GM23338 (cell line): ENCODE measurements at regions not wholly inside any gene's neighbourhood (a gene's known extent, or its start where the extent isn't known, plus 50 kb on each side); places are given as distances from the start of the nearest gene placed in this dataset.

ENCODE experiments used
- ATAC-seq: fragments of 200-7000 bp; cut with Tn5 transposase; 3 replicates; pipeline ENCODE4 v1.9.1; 2020
- DNase-seq: peaks from one replicate; pipeline ENCODE4 v3.0.0-alpha.2; 2015; ENCODE audit warnings: low spot score
- H2AFZ ChIP-seq: fragments of 200-600 bp; sonication (generic); 2 replicates; pipeline ENCODE4 v1.8.0; 2016; ENCODE audit warnings: antibody characterized with exemption, mild to moderate bottlenecking, moderate library complexity
- H3F3A ChIP-seq: fragments of 200-600 bp; sonication (generic); replicated peaks from 2 replicates; pipeline ENCODE4 v1.8.0; 2017; ENCODE audit warnings: antibody characterized with exemption, mixed run types, low read depth
- H3K27ac ChIP-seq: fragments of 200-600 bp; sonication (generic); 2 replicates; pipeline ENCODE4 v1.6.1; 2016; ENCODE audit warnings: low read depth
- H3K27me3 ChIP-seq: fragments of 200-600 bp; sonication (generic); 2 replicates; pipeline ENCODE4 v1.8.0; 2016; ENCODE audit warnings: mild to moderate bottlenecking, mixed run types, moderate library complexity; ENCODE audit not compliant: insufficient read depth
- H3K36me3 ChIP-seq: fragments of 200-600 bp; sonication (generic); 2 replicates; pipeline ENCODE4 v1.8.0; 2016; ENCODE audit warnings: mild to moderate bottlenecking; ENCODE audit not compliant: insufficient read depth
- H3K4me1 ChIP-seq: fragments of 200-600 bp; sonication (generic); 2 replicates; pipeline ENCODE4 v1.8.0; 2016; ENCODE audit warnings: mild to moderate bottlenecking, moderate library complexity; ENCODE audit not compliant: insufficient read depth
- H3K4me2 ChIP-seq: fragments of 200-600 bp; sonication (generic); 2 replicates; pipeline ENCODE4 v1.7.1; 2017; ENCODE audit warnings: mixed run types
- H3K4me3 ChIP-seq: fragments of 200-600 bp; sonication (generic); 2 replicates; pipeline ENCODE4 v1.6.1; 2016; ENCODE audit warnings: mixed run types
- H3K79me2 ChIP-seq: fragments of 200-600 bp; sonication (generic); replicated peaks from 2 replicates; pipeline ENCODE4 v1.8.0; 2017; ENCODE audit warnings: mild to moderate bottlenecking; ENCODE audit not compliant: insufficient read depth
- H3K9me2 ChIP-seq: fragments of 200-600 bp; sonication (generic); 2 replicates; pipeline ENCODE4 v1.8.0; 2017; ENCODE audit not compliant: insufficient read depth
- H4K20me1 ChIP-seq: fragments of 200-600 bp; sonication (generic); replicated peaks from 2 replicates; pipeline ENCODE4 v1.8.0; 2017; ENCODE audit warnings: mild to moderate bottlenecking; ENCODE audit not compliant: insufficient read depth
- H3K27ac Mint-ChIP-seq: 2 replicates; pipeline ENCODE4 v1.8.0; 2020; ENCODE audit warnings: inconsistent platforms, mild to moderate bottlenecking, moderate library complexity, mixed read lengths
- H3K27me3 Mint-ChIP-seq: 3 replicates; pipeline ENCODE4 v1.8.0; 2022; ENCODE audit warnings: low read depth, mild to moderate bottlenecking, moderate library complexity, mixed read lengths, inconsistent platforms; ENCODE audit not compliant: insufficient read depth, poor library complexity
- H3K36me3 Mint-ChIP-seq: 3 replicates; pipeline ENCODE4 v1.8.0; 2021; ENCODE audit warnings: low read depth, mild to moderate bottlenecking, inconsistent platforms, moderate library complexity, mixed read lengths
- H3K4me1 Mint-ChIP-seq: 3 replicates; pipeline ENCODE4 v1.8.0; 2020; ENCODE audit warnings: mild to moderate bottlenecking, inconsistent platforms, mixed read lengths
- H3K4me3 Mint-ChIP-seq: 3 replicates; pipeline ENCODE4 v1.8.0; 2021; ENCODE audit warnings: moderate library complexity, mild to moderate bottlenecking, inconsistent platforms, mixed read lengths
- H3K9me3 Mint-ChIP-seq: 3 replicates; pipeline ENCODE4 v1.8.0; 2020; ENCODE audit warnings: moderate library complexity, mild to moderate bottlenecking, inconsistent platforms, mixed read lengths
- CREB1 ChIP-seq: fragments of 250-450 bp; sonication (Bioruptor Pico); IDR thresholded peaks from 2 replicates; pipeline ENCODE4 v1.5.0; 2020; ENCODE audit warnings: low read depth, mild to moderate bottlenecking, moderate library complexity
- EZH2 ChIP-seq: fragments of 200-600 bp; sonication (generic); IDR thresholded peaks from one replicate; pipeline ENCODE4 v1.8.0; 2017; ENCODE audit warnings: antibody characterized with exemption, mild to moderate bottlenecking, low read depth; ENCODE audit not compliant: unreplicated experiment
- EZH2phosphoT487 ChIP-seq: fragments of 200-600 bp; sonication (generic); IDR thresholded peaks from one replicate; pipeline ENCODE4 v1.8.1; 2018; ENCODE audit warnings: antibody characterized with exemption; ENCODE audit not compliant: unreplicated experiment
- JUNB ChIP-seq: IDR thresholded peaks from one replicate; pipeline ENCODE4 v1.6.1; 2016; ENCODE audit warnings: antibody characterized with exemption; ENCODE audit not compliant: unreplicated experiment
- NANOG ChIP-seq: IDR thresholded peaks from 2 replicates; pipeline ENCODE4 v1.6.1; 2016; ENCODE audit warnings: antibody characterized with exemption, borderline replicate concordance
- POLR2AphosphoS5 ChIP-seq: IDR thresholded peaks from 2 replicates; pipeline ENCODE4 v1.6.1; 2016; ENCODE audit warnings: antibody characterized with exemption, low read depth
- STAT1 ChIP-seq: IDR thresholded peaks from one replicate; pipeline ENCODE4 v1.6.1; 2016; ENCODE audit warnings: antibody characterized with exemption; ENCODE audit not compliant: unreplicated experiment
- ZNF114 ChIP-seq: fragments of 250-450 bp; sonication (Bioruptor Pico); IDR thresholded peaks from 2 replicates; pipeline ENCODE4 v1.5.0; 2020; ENCODE audit warnings: mild to moderate bottlenecking, moderate library complexity
- ZNF331 ChIP-seq: fragments of 250-450 bp; sonication (Bioruptor Pico); IDR thresholded peaks from 2 replicates; pipeline ENCODE4 v1.5.0; 2020; ENCODE audit warnings: low read depth, mild to moderate bottlenecking, moderate library complexity
- TF ChIP-seq, protein P1 (sequence below): IDR thresholded peaks from one replicate; pipeline ENCODE4 v1.6.1; 2018; ENCODE audit warnings: antibody characterized with exemption; ENCODE audit not compliant: unreplicated experiment
- TF ChIP-seq, protein P2 (sequence below): IDR thresholded peaks from 2 replicates; pipeline ENCODE4 v1.6.1; 2016; ENCODE audit warnings: antibody characterized with exemption
- TF ChIP-seq, protein P3 (sequence below): fragments of 250-450 bp; sonication (Bioruptor Pico); IDR thresholded peaks from 2 replicates; pipeline ENCODE4 v1.5.0; 2020; ENCODE audit warnings: mild to moderate bottlenecking, moderate library complexity
- TF ChIP-seq, protein P4 (sequence below), 2 experiments: fragments of 200-600 bp in 1 of 2; sonication (generic) in 1 of 2; conservative IDR thresholded peaks; 2 replicates each; pipeline versions ENCODE4 v1.5.1 to v1.6.1; 2016 to 2017; ENCODE audit warnings: antibody characterized with exemption in 2 of 2, low read depth in 2 of 2, mild to moderate bottlenecking in 2 of 2, moderate library complexity in 1 of 2

DNA sequence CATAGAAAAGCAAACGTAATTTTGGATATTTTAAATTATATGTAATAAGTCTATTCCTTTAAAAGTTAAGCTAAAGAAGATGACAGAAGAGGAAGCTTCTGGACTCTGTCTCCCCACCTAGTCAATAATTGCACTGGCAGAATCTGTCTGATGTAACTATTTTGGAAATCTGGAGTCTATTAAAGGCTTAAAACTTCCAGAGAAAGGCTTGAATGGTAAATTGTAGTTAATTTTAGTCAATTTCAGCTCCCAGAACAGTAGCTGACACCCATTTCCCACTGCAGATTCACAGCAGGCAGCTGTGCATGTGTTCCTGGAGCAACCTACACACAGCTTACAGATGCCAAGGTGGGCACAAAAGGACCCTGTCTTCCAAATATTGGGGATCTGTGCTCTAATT lies 304.1 kb downstream of the PCDH20 start:
- H3K4me1 Mint-ChIP-seq: no peaks in the 10 kb centered on the region
- no peak for ATAC-seq
- Histone ChIP-seq H3K4me3 (no peak overlapping the region), H3K36me3 (peaks cover 9% of the 10 kb centered on the region), H2AFZ (peak overlapping the region; percentile 78; the same call in 1 of the 2 replicates), H3K4me2 (no peak overlapping the region), H3K4me1 (no peaks in the 10 kb centered on the region), H3K27me3 (no peaks in the 10 kb centered on the region), H3K79me2 (no peaks in the 10 kb centered on the region), H3F3A (no peaks in the 10 kb centered on the region), H3K27ac (no peak overlapping the region), H4K20me1 (no peaks in the 10 kb centered on the region), H3K9me2 (peaks cover 6% of the 10 kb centered on the region; the same call in 1 of the 2 replicates)
- no peak for TF ChIP-seq ZNF331 (CRISPR knock-in tag)
- TF ChIP-seq CREB1: no peak
- TF ChIP-seq ZNF114 (CRISPR knock-in tag): no peak
- TF ChIP-seq, protein P1, sequence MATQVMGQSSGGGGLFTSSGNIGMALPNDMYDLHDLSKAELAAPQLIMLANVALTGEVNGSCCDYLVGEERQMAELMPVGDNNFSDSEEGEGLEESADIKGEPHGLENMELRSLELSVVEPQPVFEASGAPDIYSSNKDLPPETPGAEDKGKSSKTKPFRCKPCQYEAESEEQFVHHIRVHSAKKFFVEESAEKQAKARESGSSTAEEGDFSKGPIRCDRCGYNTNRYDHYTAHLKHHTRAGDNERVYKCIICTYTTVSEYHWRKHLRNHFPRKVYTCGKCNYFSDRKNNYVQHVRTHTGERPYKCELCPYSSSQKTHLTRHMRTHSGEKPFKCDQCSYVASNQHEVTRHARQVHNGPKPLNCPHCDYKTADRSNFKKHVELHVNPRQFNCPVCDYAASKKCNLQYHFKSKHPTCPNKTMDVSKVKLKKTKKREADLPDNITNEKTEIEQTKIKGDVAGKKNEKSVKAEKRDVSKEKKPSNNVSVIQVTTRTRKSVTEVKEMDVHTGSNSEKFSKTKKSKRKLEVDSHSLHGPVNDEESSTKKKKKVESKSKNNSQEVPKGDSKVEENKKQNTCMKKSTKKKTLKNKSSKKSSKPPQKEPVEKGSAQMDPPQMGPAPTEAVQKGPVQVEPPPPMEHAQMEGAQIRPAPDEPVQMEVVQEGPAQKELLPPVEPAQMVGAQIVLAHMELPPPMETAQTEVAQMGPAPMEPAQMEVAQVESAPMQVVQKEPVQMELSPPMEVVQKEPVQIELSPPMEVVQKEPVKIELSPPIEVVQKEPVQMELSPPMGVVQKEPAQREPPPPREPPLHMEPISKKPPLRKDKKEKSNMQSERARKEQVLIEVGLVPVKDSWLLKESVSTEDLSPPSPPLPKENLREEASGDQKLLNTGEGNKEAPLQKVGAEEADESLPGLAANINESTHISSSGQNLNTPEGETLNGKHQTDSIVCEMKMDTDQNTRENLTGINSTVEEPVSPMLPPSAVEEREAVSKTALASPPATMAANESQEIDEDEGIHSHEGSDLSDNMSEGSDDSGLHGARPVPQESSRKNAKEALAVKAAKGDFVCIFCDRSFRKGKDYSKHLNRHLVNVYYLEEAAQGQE: no peak
- no peak for TF ChIP-seq POLR2AphosphoS5
- TF ChIP-seq JUNB: no peak
- no peak for TF ChIP-seq EZH2phosphoT487
- TF ChIP-seq, protein P2, sequence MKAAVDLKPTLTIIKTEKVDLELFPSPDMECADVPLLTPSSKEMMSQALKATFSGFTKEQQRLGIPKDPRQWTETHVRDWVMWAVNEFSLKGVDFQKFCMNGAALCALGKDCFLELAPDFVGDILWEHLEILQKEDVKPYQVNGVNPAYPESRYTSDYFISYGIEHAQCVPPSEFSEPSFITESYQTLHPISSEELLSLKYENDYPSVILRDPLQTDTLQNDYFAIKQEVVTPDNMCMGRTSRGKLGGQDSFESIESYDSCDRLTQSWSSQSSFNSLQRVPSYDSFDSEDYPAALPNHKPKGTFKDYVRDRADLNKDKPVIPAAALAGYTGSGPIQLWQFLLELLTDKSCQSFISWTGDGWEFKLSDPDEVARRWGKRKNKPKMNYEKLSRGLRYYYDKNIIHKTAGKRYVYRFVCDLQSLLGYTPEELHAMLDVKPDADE: no peak
- no peak for TF ChIP-seq STAT1
- TF ChIP-seq, protein P3, sequence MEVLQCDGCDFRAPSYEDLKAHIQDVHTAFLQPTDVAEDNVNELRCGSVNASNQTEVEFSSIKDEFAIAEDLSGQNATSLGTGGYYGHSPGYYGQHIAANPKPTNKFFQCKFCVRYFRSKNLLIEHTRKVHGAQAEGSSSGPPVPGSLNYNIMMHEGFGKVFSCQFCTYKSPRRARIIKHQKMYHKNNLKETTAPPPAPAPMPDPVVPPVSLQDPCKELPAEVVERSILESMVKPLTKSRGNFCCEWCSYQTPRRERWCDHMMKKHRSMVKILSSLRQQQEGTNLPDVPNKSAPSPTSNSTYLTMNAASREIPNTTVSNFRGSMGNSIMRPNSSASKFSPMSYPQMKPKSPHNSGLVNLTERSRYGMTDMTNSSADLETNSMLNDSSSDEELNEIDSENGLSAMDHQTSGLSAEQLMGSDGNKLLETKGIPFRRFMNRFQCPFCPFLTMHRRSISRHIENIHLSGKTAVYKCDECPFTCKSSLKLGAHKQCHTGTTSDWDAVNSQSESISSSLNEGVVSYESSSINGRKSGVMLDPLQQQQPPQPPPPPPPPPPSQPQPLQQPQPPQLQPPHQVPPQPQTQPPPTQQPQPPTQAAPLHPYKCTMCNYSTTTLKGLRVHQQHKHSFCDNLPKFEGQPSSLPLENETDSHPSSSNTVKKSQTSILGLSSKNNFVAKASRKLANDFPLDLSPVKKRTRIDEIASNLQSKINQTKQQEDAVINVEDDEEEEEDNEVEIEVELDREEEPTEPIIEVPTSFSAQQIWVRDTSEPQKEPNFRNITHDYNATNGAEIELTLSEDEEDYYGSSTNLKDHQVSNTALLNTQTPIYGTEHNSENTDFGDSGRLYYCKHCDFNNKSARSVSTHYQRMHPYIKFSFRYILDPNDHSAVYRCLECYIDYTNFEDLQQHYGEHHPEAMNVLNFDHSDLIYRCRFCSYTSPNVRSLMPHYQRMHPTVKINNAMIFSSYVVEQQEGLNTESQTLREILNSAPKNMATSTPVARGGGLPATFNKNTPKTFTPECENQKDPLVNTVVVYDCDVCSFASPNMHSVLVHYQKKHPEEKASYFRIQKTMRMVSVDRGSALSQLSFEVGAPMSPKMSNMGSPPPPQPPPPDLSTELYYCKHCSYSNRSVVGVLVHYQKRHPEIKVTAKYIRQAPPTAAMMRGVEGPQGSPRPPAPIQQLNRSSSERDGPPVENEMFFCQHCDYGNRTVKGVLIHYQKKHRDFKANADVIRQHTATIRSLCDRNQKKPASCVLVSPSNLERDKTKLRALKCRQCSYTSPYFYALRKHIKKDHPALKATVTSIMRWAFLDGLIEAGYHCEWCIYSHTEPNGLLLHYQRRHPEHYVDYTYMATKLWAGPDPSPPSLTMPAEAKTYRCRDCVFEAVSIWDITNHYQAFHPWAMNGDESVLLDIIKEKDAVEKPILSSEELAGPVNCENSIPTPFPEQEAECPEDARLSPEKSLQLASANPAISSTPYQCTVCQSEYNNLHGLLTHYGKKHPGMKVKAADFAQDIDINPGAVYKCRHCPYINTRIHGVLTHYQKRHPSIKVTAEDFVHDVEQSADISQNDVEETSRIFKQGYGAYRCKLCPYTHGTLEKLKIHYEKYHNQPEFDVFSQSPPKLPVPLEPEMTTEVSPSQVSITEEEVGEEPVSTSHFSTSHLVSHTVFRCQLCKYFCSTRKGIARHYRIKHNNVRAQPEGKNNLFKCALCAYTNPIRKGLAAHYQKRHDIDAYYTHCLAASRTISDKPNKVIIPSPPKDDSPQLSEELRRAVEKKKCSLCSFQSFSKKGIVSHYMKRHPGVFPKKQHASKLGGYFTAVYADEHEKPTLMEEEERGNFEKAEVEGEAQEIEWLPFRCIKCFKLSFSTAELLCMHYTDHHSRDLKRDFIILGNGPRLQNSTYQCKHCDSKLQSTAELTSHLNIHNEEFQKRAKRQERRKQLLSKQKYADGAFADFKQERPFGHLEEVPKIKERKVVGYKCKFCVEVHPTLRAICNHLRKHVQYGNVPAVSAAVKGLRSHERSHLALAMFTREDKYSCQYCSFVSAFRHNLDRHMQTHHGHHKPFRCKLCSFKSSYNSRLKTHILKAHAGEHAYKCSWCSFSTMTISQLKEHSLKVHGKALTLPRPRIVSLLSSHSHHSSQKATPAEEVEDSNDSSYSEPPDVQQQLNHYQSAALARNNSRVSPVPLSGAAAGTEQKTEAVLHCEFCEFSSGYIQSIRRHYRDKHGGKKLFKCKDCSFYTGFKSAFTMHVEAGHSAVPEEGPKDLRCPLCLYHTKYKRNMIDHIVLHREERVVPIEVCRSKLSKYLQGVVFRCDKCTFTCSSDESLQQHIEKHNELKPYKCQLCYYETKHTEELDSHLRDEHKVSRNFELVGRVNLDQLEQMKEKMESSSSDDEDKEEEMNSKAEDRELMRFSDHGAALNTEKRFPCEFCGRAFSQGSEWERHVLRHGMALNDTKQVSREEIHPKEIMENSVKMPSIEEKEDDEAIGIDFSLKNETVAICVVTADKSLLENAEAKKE: no peak
- TF ChIP-seq EZH2: no peak
- TF ChIP-seq NANOG: no peak
- TF ChIP-seq, protein P4, sequence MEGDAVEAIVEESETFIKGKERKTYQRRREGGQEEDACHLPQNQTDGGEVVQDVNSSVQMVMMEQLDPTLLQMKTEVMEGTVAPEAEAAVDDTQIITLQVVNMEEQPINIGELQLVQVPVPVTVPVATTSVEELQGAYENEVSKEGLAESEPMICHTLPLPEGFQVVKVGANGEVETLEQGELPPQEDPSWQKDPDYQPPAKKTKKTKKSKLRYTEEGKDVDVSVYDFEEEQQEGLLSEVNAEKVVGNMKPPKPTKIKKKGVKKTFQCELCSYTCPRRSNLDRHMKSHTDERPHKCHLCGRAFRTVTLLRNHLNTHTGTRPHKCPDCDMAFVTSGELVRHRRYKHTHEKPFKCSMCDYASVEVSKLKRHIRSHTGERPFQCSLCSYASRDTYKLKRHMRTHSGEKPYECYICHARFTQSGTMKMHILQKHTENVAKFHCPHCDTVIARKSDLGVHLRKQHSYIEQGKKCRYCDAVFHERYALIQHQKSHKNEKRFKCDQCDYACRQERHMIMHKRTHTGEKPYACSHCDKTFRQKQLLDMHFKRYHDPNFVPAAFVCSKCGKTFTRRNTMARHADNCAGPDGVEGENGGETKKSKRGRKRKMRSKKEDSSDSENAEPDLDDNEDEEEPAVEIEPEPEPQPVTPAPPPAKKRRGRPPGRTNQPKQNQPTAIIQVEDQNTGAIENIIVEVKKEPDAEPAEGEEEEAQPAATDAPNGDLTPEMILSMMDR (conservative IDR thresholded peaks at IDR 0.05; ENCODE audit: low read depth in 2 of 2): no peak
- DNase-seq: no peak
- H3K9me3 Mint-ChIP-seq: peaks cover 30% of the 10 kb centered on the region
- no peaks in the 10 kb centered on the region for H3K27me3 Mint-ChIP-seq
- H3K36me3 Mint-ChIP-seq: peaks cover 22% of the 10 kb centered on the region; the same call in 2 of the 3 replicates
- no peak overlapping the region for H3K4me3 Mint-ChIP-seq
- no peak overlapping the region for H3K27ac Mint-ChIP-seq
